A549 (cell line): ENCODE measurements at regions not wholly inside any gene's neighbourhood (a gene's known extent, or its start where the extent isn't known, plus 50 kb on each side); places are given as distances from the start of the nearest gene placed in this dataset.

ENCODE experiments used
- ATAC-seq, 2 experiments: fragments of 200-7000 bp in 1 of 2; fragments of >200 bp in 1 of 2; cut with Nextera tagmentation in 1 of 2; cut with Tn5 transposase in 1 of 2; 3 replicates each; pipeline versions ENCODE4 v1.8.0 to v1.9.1; 2018 to 2020; ENCODE audit warnings: mild to moderate bottlenecking in 1 of 2, moderate library complexity in 1 of 2
- CTCF ChIA-PET: fragments of 300-600 bp; sonication (Branson Sonifier 250); formaldehyde crosslinking; extraction: SDS; loops from one replicate; lab custom pipeline; 2021; ENCODE audit warnings: antibody characterized with exemption, inconsistent platforms; lab: Yijun Ruan, JAX
- POLR2A ChIA-PET: fragments of 350-600 bp; formaldehyde crosslinking; extraction: SDS; loops from one replicate; lab custom pipeline; 2021; ENCODE audit warnings: antibody characterized with exemption, inconsistent platforms; lab: Yijun Ruan, JAX
- DNase-seq, 2 experiments: peaks; one replicate each; pipeline versions ENCODE4 v3.0.0 to v3.0.0-alpha.2; 2011 to 2016; ENCODE audit warnings: low read depth in 1 of 2, low spot score in 1 of 2
- FAIRE-seq: peaks from 2 replicates; lab custom pipeline; 2011; peaks lifted over from hg19 to GRCh38; lab: Jason Lieb, UNC
- H3K27ac ChIP-seq, 2 experiments: fragments of >200 bp; sonication (Bioruptor Twin); formaldehyde crosslinking; 3 replicates each; pipeline ENCODE4 v1.5.1; 2016 to 2017
- H3K4me1 ChIP-seq: fragments of >200 bp; sonication (Bioruptor Twin); formaldehyde crosslinking; 3 replicates; pipeline ENCODE4 v1.6.1; 2016
- H3K4me2 ChIP-seq: fragments of >200 bp; sonication (Bioruptor Twin); formaldehyde crosslinking; 3 replicates; pipeline ENCODE4 v1.6.1; 2016
- H3K4me3 ChIP-seq: fragments of >200 bp; sonication (Bioruptor Twin); formaldehyde crosslinking; 3 replicates; pipeline ENCODE4 v1.5.1; 2016
- H3K9me3 ChIP-seq: fragments of >200 bp; sonication (Bioruptor Twin); formaldehyde crosslinking; 3 replicates; pipeline ENCODE4 v1.6.1; 2016
- BHLHE40 ChIP-seq: IDR thresholded peaks from 2 replicates; pipeline ENCODE4 v1.6.1; 2012; ENCODE audit warnings: low read depth, low read length, inconsistent platforms
- CBX8 ChIP-seq: fragments of 200-600 bp; sonication (generic); IDR thresholded peaks from 2 replicates; pipeline ENCODE4 v1.6.1; 2016
- CHD2 ChIP-seq: fragments of 150-350 bp; IDR thresholded peaks from 2 replicates; pipeline ENCODE4 v1.6.1; 2014; ENCODE audit warnings: low read length; ENCODE audit not compliant: partially characterized antibody
- CHD4 ChIP-seq: fragments of 200-600 bp; sonication (generic); IDR thresholded peaks from 2 replicates; pipeline ENCODE4 v1.6.1; 2016; ENCODE audit warnings: antibody characterized with exemption, mild to moderate bottlenecking, borderline replicate concordance
- EHF ChIP-seq: fragments of 250-450 bp; sonication (Bioruptor Pico); IDR thresholded peaks from 2 replicates; pipeline ENCODE4 v1.5.0; 2020; ENCODE audit warnings: mild to moderate bottlenecking
- EHMT2 ChIP-seq: fragments of 200-600 bp; sonication (generic); IDR thresholded peaks from 2 replicates; pipeline ENCODE4 v1.6.1; 2016; ENCODE audit warnings: antibody characterized with exemption, low read depth, mild to moderate bottlenecking, moderate library complexity
- FOSB ChIP-seq: fragments of 250-450 bp; sonication (Bioruptor Pico); IDR thresholded peaks from 2 replicates; pipeline ENCODE4 v1.5.0; 2020; ENCODE audit warnings: mild to moderate bottlenecking, moderate library complexity
- FOXS1 ChIP-seq: fragments of 250-450 bp; sonication (Bioruptor Pico); IDR thresholded peaks from 2 replicates; pipeline ENCODE4 v1.5.0; 2020; ENCODE audit warnings: mild to moderate bottlenecking, moderate library complexity
- HEYL ChIP-seq: fragments of 250-450 bp; sonication (Bioruptor Pico); IDR thresholded peaks from 2 replicates; pipeline ENCODE4 v1.8.0; 2021; ENCODE audit warnings: mild to moderate bottlenecking, moderate library complexity
- HOXB13 ChIP-seq: fragments of 250-450 bp; sonication (Bioruptor Pico); IDR thresholded peaks from 2 replicates; pipeline ENCODE4 v1.5.0; 2020; ENCODE audit warnings: low read depth, mild to moderate bottlenecking, moderate library complexity
- JUN ChIP-seq, 2 experiments: fragments of >200 bp; sonication (Bioruptor Twin); formaldehyde crosslinking; IDR thresholded peaks; 2 replicates in 1 of 2; 3 replicates in 1 of 2; pipeline ENCODE4 v1.6.1; 2016 to 2017
- JUNB ChIP-seq: fragments of >200 bp; sonication (Bioruptor Twin); formaldehyde crosslinking; IDR thresholded peaks from 2 replicates; pipeline ENCODE4 v1.6.1; 2016
- KDM5A ChIP-seq: fragments of 200-600 bp; sonication (generic); IDR thresholded peaks from 2 replicates; pipeline ENCODE4 v1.6.1; 2016; ENCODE audit warnings: antibody characterized with exemption, mild to moderate bottlenecking
- MYC ChIP-seq: IDR thresholded peaks from 2 replicates; pipeline ENCODE4 v1.6.1; 2012; ENCODE audit warnings: mild to moderate bottlenecking, inconsistent platforms, low read length, improper control_type of control experiment, borderline replicate concordance
- PHF8 ChIP-seq: fragments of 200-600 bp; sonication (generic); IDR thresholded peaks from 2 replicates; pipeline ENCODE4 v1.6.1; 2016; ENCODE audit warnings: low read depth, mild to moderate bottlenecking, antibody characterized with exemption, moderate library complexity, borderline replicate concordance
- POLR2A ChIP-seq: IDR thresholded peaks from 2 replicates; pipeline ENCODE4 v1.6.1; 2012; ENCODE audit warnings: mild to moderate bottlenecking, low read length
- RARB ChIP-seq: fragments of 250-450 bp; sonication (Bioruptor Pico); IDR thresholded peaks from 2 replicates; pipeline ENCODE4 v1.8.0; 2021; ENCODE audit warnings: mild to moderate bottlenecking, moderate library complexity
- RCOR1 ChIP-seq: fragments of 150-350 bp; IDR thresholded peaks from 2 replicates; pipeline ENCODE4 v1.6.1; 2014; ENCODE audit warnings: antibody characterized with exemption, low read length, low read depth
- RFX5 ChIP-seq: fragments of 450-650 bp; IDR thresholded peaks from 2 replicates; pipeline ENCODE4 v1.7.1; 2014; ENCODE audit warnings: antibody characterized with exemption, mild to moderate bottlenecking, moderate library complexity
- RNF2 ChIP-seq: fragments of 200-600 bp; sonication (generic); IDR thresholded peaks from 2 replicates; pipeline ENCODE4 v1.6.1; 2016; ENCODE audit warnings: low read depth, mild to moderate bottlenecking, antibody characterized with exemption, moderate library complexity, borderline replicate concordance
- SMC3 ChIP-seq: fragments of >200 bp; sonication (Bioruptor Twin); formaldehyde crosslinking; IDR thresholded peaks from 3 replicates; pipeline ENCODE4 v1.6.1; 2018; ENCODE audit warnings: inconsistent platforms
- TFCP2L1 ChIP-seq: fragments of 250-450 bp; sonication (Bioruptor Pico); IDR thresholded peaks from 2 replicates; pipeline ENCODE4 v1.5.0; 2021; ENCODE audit warnings: mild to moderate bottlenecking
- ZFP36 ChIP-seq: fragments of 450-650 bp; IDR thresholded peaks from 2 replicates; pipeline ENCODE4 v1.6.1; 2014; ENCODE audit warnings: borderline replicate concordance; ENCODE audit not compliant: partially characterized antibody
- ZNF302 ChIP-seq: fragments of 250-450 bp; sonication (Bioruptor Pico); IDR thresholded peaks from 2 replicates; pipeline ENCODE4 v1.9.0; 2021; ENCODE audit warnings: inconsistent platforms, mild to moderate bottlenecking, moderate library complexity
- WGBS: methylation state at CpG from one replicate; pipeline ENCODE4 v1.1.6; 2017; ENCODE audit errors: missing lambda C conversion rate; 5-methylcytosine and 5-hydroxymethylcytosine counted together
- TF ChIP-seq, protein P1 (sequence below): fragments of 450-650 bp; IDR thresholded peaks from 2 replicates; pipeline ENCODE4 v1.6.1; 2014; ENCODE audit warnings: antibody characterized with exemption
- TF ChIP-seq, protein P2 (sequence below): fragments of 250-450 bp; sonication (Bioruptor Pico); IDR thresholded peaks from 2 replicates; pipeline ENCODE4 v1.5.0; 2021; ENCODE audit warnings: mild to moderate bottlenecking, moderate library complexity, borderline replicate concordance
- TF ChIP-seq, protein P3 (sequence below): IDR thresholded peaks from 2 replicates; pipeline ENCODE4 v1.6.1; 2012
- TF ChIP-seq, protein P4 (sequence below): fragments of 200-600 bp; sonication (generic); IDR thresholded peaks from 2 replicates; pipeline ENCODE4 v1.6.1; 2016; ENCODE audit warnings: antibody characterized with exemption, mild to moderate bottlenecking, moderate library complexity

DNA sequence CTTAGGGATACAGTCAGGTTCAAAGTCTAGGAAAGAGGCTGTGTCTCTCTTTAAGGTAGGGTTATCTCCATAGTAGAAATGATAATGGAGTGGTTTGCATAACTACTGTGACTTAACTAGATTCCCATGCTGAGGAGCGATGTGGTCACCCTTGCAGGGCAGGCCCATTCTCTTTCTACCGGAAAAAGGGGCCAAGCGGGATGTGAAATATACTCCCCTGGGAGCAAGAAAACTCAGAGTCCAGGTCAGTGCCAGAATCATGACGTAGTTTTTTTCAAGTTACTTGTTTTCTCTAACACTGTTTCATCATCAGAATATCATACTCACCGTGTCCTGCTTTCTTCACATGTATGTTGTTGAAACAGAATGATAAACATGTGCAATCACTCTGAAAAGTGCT is 649.0 kb upstream of the ANKRD30A start (continued):
- TF ChIP-seq, protein P1, sequence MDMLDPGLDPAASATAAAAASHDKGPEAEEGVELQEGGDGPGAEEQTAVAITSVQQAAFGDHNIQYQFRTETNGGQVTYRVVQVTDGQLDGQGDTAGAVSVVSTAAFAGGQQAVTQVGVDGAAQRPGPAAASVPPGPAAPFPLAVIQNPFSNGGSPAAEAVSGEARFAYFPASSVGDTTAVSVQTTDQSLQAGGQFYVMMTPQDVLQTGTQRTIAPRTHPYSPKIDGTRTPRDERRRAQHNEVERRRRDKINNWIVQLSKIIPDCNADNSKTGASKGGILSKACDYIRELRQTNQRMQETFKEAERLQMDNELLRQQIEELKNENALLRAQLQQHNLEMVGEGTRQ, result no peak
- TF ChIP-seq JUNB (no peak), ZFP36 (no peak), EHMT2 (no peak), CBX8 (no peak)
- TF ChIP-seq, all 56 proteins: peak for 0

DNA sequence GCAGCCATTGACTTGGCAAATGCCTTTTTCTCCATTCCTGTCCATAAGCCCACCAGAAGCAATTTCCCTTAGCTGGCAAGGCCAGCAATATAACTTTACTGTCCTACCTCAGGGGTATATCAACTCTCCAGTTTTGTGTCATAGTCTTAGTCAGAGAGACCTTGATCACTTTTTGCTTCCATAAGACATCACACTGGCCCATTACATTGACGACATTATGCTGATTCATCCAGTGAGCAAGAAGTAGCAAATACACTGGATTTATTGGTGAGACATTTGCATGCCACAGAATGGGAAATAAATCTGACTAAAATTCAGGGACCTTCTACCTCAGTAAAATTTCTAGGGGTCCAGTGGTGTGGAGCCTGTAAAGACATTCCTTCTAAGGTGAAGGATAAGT is 649.7 kb upstream of the ANKRD30A start:
- TF ChIP-seq CHD2, result no peak
- TF ChIP-seq TFCP2L1 (CRISPR knock-in tag), result no peak
- TF ChIP-seq RNF2, result no peak
- TF ChIP-seq POLR2A, result no peak
- no peak for TF ChIP-seq ZNF302 (CRISPR knock-in tag)
- TF ChIP-seq, protein P2, sequence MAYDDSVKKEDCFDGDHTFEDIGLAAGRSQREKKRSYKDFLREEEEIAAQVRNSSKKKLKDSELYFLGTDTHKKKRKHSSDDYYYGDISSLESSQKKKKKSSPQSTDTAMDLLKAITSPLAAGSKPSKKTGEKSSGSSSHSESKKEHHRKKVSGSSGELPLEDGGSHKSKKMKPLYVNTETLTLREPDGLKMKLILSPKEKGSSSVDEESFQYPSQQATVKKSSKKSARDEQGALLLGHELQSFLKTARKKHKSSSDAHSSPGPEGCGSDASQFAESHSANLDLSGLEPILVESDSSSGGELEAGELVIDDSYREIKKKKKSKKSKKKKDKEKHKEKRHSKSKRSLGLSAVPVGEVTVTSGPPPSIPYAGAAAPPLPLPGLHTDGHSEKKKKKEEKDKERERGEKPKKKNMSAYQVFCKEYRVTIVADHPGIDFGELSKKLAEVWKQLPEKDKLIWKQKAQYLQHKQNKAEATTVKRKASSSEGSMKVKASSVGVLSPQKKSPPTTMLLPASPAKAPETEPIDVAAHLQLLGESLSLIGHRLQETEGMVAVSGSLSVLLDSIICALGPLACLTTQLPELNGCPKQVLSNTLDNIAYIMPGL, result no peak
- no peak for TF ChIP-seq KDM5A
- no peak for TF ChIP-seq EHF
- TF ChIP-seq, protein P3, sequence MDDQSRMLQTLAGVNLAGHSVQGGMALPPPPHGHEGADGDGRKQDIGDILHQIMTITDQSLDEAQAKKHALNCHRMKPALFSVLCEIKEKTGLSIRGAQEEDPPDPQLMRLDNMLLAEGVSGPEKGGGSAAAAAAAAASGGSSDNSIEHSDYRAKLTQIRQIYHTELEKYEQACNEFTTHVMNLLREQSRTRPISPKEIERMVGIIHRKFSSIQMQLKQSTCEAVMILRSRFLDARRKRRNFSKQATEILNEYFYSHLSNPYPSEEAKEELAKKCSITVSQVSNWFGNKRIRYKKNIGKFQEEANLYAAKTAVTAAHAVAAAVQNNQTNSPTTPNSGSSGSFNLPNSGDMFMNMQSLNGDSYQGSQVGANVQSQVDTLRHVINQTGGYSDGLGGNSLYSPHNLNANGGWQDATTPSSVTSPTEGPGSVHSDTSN, result no peak
- no peak for TF ChIP-seq BHLHE40
- no peak for TF ChIP-seq CHD4
- TF ChIP-seq FOSB (CRISPR knock-in tag), result no peak
- no peak for TF ChIP-seq RFX5
- TF ChIP-seq RARB (CRISPR knock-in tag), result no peak
- TF ChIP-seq, protein P4, sequence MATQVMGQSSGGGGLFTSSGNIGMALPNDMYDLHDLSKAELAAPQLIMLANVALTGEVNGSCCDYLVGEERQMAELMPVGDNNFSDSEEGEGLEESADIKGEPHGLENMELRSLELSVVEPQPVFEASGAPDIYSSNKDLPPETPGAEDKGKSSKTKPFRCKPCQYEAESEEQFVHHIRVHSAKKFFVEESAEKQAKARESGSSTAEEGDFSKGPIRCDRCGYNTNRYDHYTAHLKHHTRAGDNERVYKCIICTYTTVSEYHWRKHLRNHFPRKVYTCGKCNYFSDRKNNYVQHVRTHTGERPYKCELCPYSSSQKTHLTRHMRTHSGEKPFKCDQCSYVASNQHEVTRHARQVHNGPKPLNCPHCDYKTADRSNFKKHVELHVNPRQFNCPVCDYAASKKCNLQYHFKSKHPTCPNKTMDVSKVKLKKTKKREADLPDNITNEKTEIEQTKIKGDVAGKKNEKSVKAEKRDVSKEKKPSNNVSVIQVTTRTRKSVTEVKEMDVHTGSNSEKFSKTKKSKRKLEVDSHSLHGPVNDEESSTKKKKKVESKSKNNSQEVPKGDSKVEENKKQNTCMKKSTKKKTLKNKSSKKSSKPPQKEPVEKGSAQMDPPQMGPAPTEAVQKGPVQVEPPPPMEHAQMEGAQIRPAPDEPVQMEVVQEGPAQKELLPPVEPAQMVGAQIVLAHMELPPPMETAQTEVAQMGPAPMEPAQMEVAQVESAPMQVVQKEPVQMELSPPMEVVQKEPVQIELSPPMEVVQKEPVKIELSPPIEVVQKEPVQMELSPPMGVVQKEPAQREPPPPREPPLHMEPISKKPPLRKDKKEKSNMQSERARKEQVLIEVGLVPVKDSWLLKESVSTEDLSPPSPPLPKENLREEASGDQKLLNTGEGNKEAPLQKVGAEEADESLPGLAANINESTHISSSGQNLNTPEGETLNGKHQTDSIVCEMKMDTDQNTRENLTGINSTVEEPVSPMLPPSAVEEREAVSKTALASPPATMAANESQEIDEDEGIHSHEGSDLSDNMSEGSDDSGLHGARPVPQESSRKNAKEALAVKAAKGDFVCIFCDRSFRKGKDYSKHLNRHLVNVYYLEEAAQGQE, result no peak
- TF ChIP-seq, all 56 proteins: peak for 0
- WGBS, result 67% methylated on average over 1 of the region's 1 CpG
- CTCF ChIA-PET, result no interaction called here
- ATAC-seq (no peak), FAIRE-seq (no peak), DNase-seq (no peak)
- Histone ChIP-seq H3K27ac (no peak overlapping the region), H3K9me3 (no peaks in the 10 kb centered on the region), H3K4me3 (no peak overlapping the region), H3K4me2 (no peak overlapping the region), H3K4me1 (no peaks in the 10 kb centered on the region)
- POLR2A ChIA-PET, result no interaction called here

DNA sequence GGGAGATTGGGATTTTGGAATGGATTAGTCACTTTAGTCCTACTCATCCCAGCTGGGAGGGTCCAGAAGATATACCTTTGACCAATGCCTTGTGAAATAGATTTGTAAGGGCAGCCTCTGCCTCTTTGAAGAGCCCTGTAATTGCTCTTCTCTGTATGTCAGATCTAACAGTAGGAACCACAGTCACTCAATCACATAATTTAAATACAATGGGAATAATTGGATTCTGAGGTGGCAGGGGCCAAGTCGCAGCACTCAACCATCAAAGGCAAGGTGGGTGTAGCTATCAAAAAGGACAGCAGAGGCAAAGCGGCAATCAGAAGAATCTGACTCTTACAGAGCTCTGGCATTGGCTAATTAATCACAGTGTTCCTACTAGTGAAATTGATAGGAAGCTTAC is 650.9 kb upstream of the ANKRD30A start:
- WGBS, result 51% methylated on average over 2 of the region's 2 CpGs
- no peak for ATAC-seq

More for the DNA sequence above, 650.9 kb upstream of the ANKRD30A start:
- Histone ChIP-seq H3K4me2 (no peak overlapping the region), H3K27ac (no peak overlapping the region), H3K9me3 (no peaks in the 10 kb centered on the region), H3K4me1 (no peaks in the 10 kb centered on the region), H3K4me3 (no peak overlapping the region)
- ChIA-PET CTCF (no interaction called here), POLR2A (no interaction called here)
- DNase-seq, result no peak
- FAIRE-seq, result no peak
- TF ChIP-seq FOXS1 (CRISPR knock-in tag) (no peak), PHF8 (no peak), JUN (IDR thresholded peaks at IDR 0.05) (no peak), RNF2 (no peak), HEYL (CRISPR knock-in tag) (no peak), RCOR1 (no peak), HOXB13 (CRISPR knock-in tag) (no peak), SMC3 (no peak), MYC (no peak), CHD2 (no peak), POLR2A (no peak)
